AG04450 (cell line): ENCODE measurements at regions not wholly inside any gene's neighbourhood (a gene's known extent, or its start where the extent isn't known, plus 50 kb on each side); places are given as distances from the start of the nearest gene placed in this dataset.

Experiments used
- CTCF ChIA-PET: fragments of 300-600, 350-600 bp; formaldehyde crosslinking; extraction: SDS; loops from one replicate; lab custom pipeline; 2022; ENCODE audit warnings: antibody characterized with exemption, inconsistent platforms; lab: Charles Lee
- POLR2A ChIA-PET: fragments of 350-600 bp; formaldehyde crosslinking; extraction: SDS; loops from one replicate; lab custom pipeline; 2021; ENCODE audit warnings: antibody characterized with exemption, inconsistent platforms; lab: Yijun Ruan, JAX
- DNase-seq: peaks from one replicate; pipeline ENCODE4 v3.0.0-alpha.2; 2011; ENCODE audit warnings: low read depth, low spot score
- H3K27ac ChIP-seq: one replicate; pipeline ENCODE4 v1.5.1; 2012; ENCODE audit warnings: low read depth, low read length, control low read depth
- H3K27me3 ChIP-seq: one replicate; pipeline ENCODE4 v1.6.0; 2012; ENCODE audit warnings: low read length; ENCODE audit not compliant: control insufficient read depth, insufficient read depth
- H3K4me3 ChIP-seq: 2 replicates; pipeline ENCODE4 v1.5.1; 2011; ENCODE audit warnings: mild to moderate bottlenecking, low read depth, low read length, control low read depth
- H3K9me3 ChIP-seq: 2 replicates; pipeline ENCODE4 v1.5.1; 2012; ENCODE audit warnings: low read length; ENCODE audit not compliant: control insufficient read depth, insufficient read depth
- CTCF ChIP-seq: IDR thresholded peaks from 2 replicates; pipeline ENCODE4 v1.5.1; 2011; ENCODE audit warnings: low read depth, low read length, control low read depth, inconsistent platforms

GRCh38 chrX:125378205-125378604 is 58.5 kb downstream of the TEX13C start:
- Histone ChIP-seq H3K27me3 (no peaks in the 10 kb centered on the region), H3K27ac (no peak overlapping the region), H3K9me3 (no peaks in the 10 kb centered on the region), H3K4me3 (no peak overlapping the region)
- CTCF ChIA-PET, result no interaction called here
- DNase-seq, result no peak
- TF ChIP-seq CTCF, result no peak
- POLR2A ChIA-PET, result no interaction called here

GRCh38 chrX:125378770-125379169 is 59.1 kb downstream of the TEX13C start:
- ChIA-PET POLR2A (no interaction called here), CTCF (no interaction called here)
- Histone ChIP-seq H3K27me3 (no peaks in the 10 kb centered on the region), H3K9me3 (no peaks in the 10 kb centered on the region), H3K27ac (no peak overlapping the region), H3K4me3 (no peak overlapping the region)
- no peak for TF ChIP-seq CTCF
- no peak for DNase-seq

GRCh38 chrX:125382148-125382628 is 62.5 kb downstream of the TEX13C start:
- H3K27ac ChIP-seq, result no peak overlapping the region
- no peak for DNase-seq
- H3K9me3 ChIP-seq, result no peaks in the 10 kb centered on the region
- POLR2A ChIA-PET, result no interaction called here
- H3K27me3 ChIP-seq, result no peaks in the 10 kb centered on the region
- no peak overlapping the region for H3K4me3 ChIP-seq
- CTCF ChIA-PET, result no interaction called here
- no peak for TF ChIP-seq CTCF

GRCh38 chrX:125382889-125383288 is 63.2 kb downstream of the TEX13C start:
- Histone ChIP-seq H3K27ac (no peak overlapping the region), H3K4me3 (no peak overlapping the region), H3K9me3 (no peaks in the 10 kb centered on the region), H3K27me3 (no peaks in the 10 kb centered on the region)
- DNase-seq, result no peak
- ChIA-PET CTCF (no interaction called here), POLR2A (no interaction called here)
- no peak for TF ChIP-seq CTCF

- Histone ChIP-seq H3K27ac (no peak overlapping the region), H3K9me3 (no peaks in the 10 kb centered on the region), H3K27me3 (no peaks in the 10 kb centered on the region), H3K4me3 (no peak overlapping the region)
- ChIA-PET CTCF (no interaction called here), POLR2A (no interaction called here)
- DNase-seq, result no peak
- TF ChIP-seq CTCF, result no peak
Measured at GRCh38 chrX:125384867-125385266, 65.2 kb downstream of the TEX13C start.
